ENCODE measurements at regions not wholly inside any gene's neighbourhood (a gene's known extent, or its start where the extent isn't known, plus 50 kb on each side); places are given as distances from the start of the nearest gene placed in this dataset.
"Not testable (repeated sequence)": the region's sequence is repeated elsewhere in the genome, so short reads cannot be mapped to it uniquely, and the experiment has no call there.

- in situ Hi-C loops (cut with HindIII; ENCODE audit: low pct_unique_long_range_greater_than_20kb, low sequenced_read_pairs), result no loop called here
- no peak for TF ChIP-seq JUND (IDR thresholded peaks at IDR 0.05; ENCODE audit: low read depth)
- DNase-seq (ENCODE audit: low read depth in 1 of 2, low spot score in 1 of 2), result no peak
These were observed 51.5 kb upstream of the MRI1 start for GRCh38 chr19:13712767-13713201.

- DNase-seq (ENCODE audit: low read depth in 1 of 2, low spot score in 1 of 2), result no peak
- in situ Hi-C loops (cut with HindIII; ENCODE audit: low pct_unique_long_range_greater_than_20kb, low sequenced_read_pairs), result no loop called here
These were observed 56.4 kb upstream of the MRI1 start for GRCh38 chr19:13707915-13708314.

GRCh38 chr19:13705928-13706447 lies 58.3 kb upstream of the MRI1 start:
- in situ Hi-C loops (cut with HindIII; ENCODE audit: low pct_unique_long_range_greater_than_20kb, low sequenced_read_pairs), result no loop called here
- DNase-seq (ENCODE audit: low read depth in 1 of 2, low spot score in 1 of 2), result peak in 1 of 2 experiments; percentile 14
- no peak for TF ChIP-seq JUND (IDR thresholded peaks at IDR 0.05; ENCODE audit: low read depth)

More at GRCh38 chr19:13707915-13708314, 56.4 kb upstream of the MRI1 start:
- no peak for TF ChIP-seq JUND (IDR thresholded peaks at IDR 0.05; ENCODE audit: low read depth)

GRCh38 chr19:13705201-13705600 lies 59.1 kb upstream of the MRI1 start:
- DNase-seq (ENCODE audit: low read depth in 1 of 2, low spot score in 1 of 2), result no peak
- in situ Hi-C loops (cut with HindIII; ENCODE audit: low pct_unique_long_range_greater_than_20kb, low sequenced_read_pairs), result no loop called here
- TF ChIP-seq JUND (IDR thresholded peaks at IDR 0.05; ENCODE audit: low read depth), result no peak

GRCh38 chr19:13701624-13702023 lies 62.7 kb upstream of the MRI1 start:
- in situ Hi-C loops (cut with HindIII; ENCODE audit: low pct_unique_long_range_greater_than_20kb, low sequenced_read_pairs), result no loop called here
- DNase-seq (ENCODE audit: low read depth in 1 of 2, low spot score in 1 of 2), result no peak
- TF ChIP-seq JUND (IDR thresholded peaks at IDR 0.05; ENCODE audit: low read depth), result no peak

GRCh38 chr19:13700621-13701020 lies 63.7 kb upstream of the MRI1 start:
- in situ Hi-C loops (cut with HindIII; ENCODE audit: low pct_unique_long_range_greater_than_20kb, low sequenced_read_pairs), result no loop called here
- no peak for TF ChIP-seq JUND (IDR thresholded peaks at IDR 0.05; ENCODE audit: low read depth)
- DNase-seq (ENCODE audit: low read depth in 1 of 2, low spot score in 1 of 2), result no peak

GRCh38 chr19:13699786-13700185 lies 64.5 kb upstream of the MRI1 start:
- in situ Hi-C loops (cut with HindIII; ENCODE audit: low pct_unique_long_range_greater_than_20kb, low sequenced_read_pairs), result no loop called here

GRCh38 chr19:13696839-13697238 lies 67.5 kb upstream of the MRI1 start:
- in situ Hi-C loops (cut with HindIII; ENCODE audit: low pct_unique_long_range_greater_than_20kb, low sequenced_read_pairs), result no loop called here
- no peak for DNase-seq (ENCODE audit: low read depth in 1 of 2, low spot score in 1 of 2)
- no peak for TF ChIP-seq JUND (IDR thresholded peaks at IDR 0.05; ENCODE audit: low read depth)

More at GRCh38 chr19:13699786-13700185, 64.5 kb upstream of the MRI1 start:
- no peak for TF ChIP-seq JUND (IDR thresholded peaks at IDR 0.05; ENCODE audit: low read depth)
- no peak for DNase-seq (ENCODE audit: low read depth in 1 of 2, low spot score in 1 of 2)

- in situ Hi-C loops (cut with HindIII; ENCODE audit: low pct_unique_long_range_greater_than_20kb, low sequenced_read_pairs), result no loop called here
- TF ChIP-seq JUND (IDR thresholded peaks at IDR 0.05; ENCODE audit: low read depth), result no peak
- DNase-seq (ENCODE audit: low read depth in 1 of 2, low spot score in 1 of 2), result no peak
These were observed 70.4 kb upstream of the MRI1 start for GRCh38 chr19:13693889-13694288.

GRCh38 chr19:13691569-13692435 lies 72.5 kb upstream of the MRI1 start:
- TF ChIP-seq JUND (IDR thresholded peaks at IDR 0.05; ENCODE audit: low read depth), result no peak
- in situ Hi-C loops (cut with HindIII; ENCODE audit: low pct_unique_long_range_greater_than_20kb, low sequenced_read_pairs), result no loop called here
- no peak for DNase-seq (ENCODE audit: low read depth in 1 of 2, low spot score in 1 of 2)

- no peak for TF ChIP-seq JUND (IDR thresholded peaks at IDR 0.05; ENCODE audit: low read depth)
- peak; percentile 11 to 76 for DNase-seq (ENCODE audit: low read depth in 1 of 2, low spot score in 1 of 2)
- in situ Hi-C loops (cut with HindIII; ENCODE audit: low pct_unique_long_range_greater_than_20kb, low sequenced_read_pairs), result no loop called here
These were observed 75.2 kb upstream of the MRI1 start for GRCh38 chr19:13689085-13689484.

GRCh38 chr19:13684021-13684420 lies 80.3 kb upstream of the MRI1 start:
- no peak for TF ChIP-seq JUND (IDR thresholded peaks at IDR 0.05; ENCODE audit: low read depth)
- no peak for DNase-seq (ENCODE audit: low read depth in 1 of 2, low spot score in 1 of 2)
- in situ Hi-C loops (cut with HindIII; ENCODE audit: low pct_unique_long_range_greater_than_20kb, low sequenced_read_pairs), result no loop called here

GRCh38 chr19:13681509-13681908 lies 82.8 kb upstream of the MRI1 start:
- in situ Hi-C loops (cut with HindIII; ENCODE audit: low pct_unique_long_range_greater_than_20kb, low sequenced_read_pairs), result no loop called here
- TF ChIP-seq JUND (IDR thresholded peaks at IDR 0.05; ENCODE audit: low read depth), result no peak
- DNase-seq (ENCODE audit: low read depth in 1 of 2, low spot score in 1 of 2), result no peak

- DNase-seq (ENCODE audit: low read depth in 1 of 2, low spot score in 1 of 2); in situ Hi-C loops (cut with HindIII; ENCODE audit: low pct_unique_long_range_greater_than_20kb, low sequenced_read_pairs): not testable (repeated sequence)
These were observed 83.5 kb upstream of the MRI1 start for GRCh38 chr19:13680708-13681360.

- DNase-seq (ENCODE audit: low read depth in 1 of 2, low spot score in 1 of 2); in situ Hi-C loops (cut with HindIII; ENCODE audit: low pct_unique_long_range_greater_than_20kb, low sequenced_read_pairs): not testable (repeated sequence)
These were observed 87.4 kb upstream of the MRI1 start for GRCh38 chr19:13676967-13677366.

- in situ Hi-C loops (cut with HindIII; ENCODE audit: low pct_unique_long_range_greater_than_20kb, low sequenced_read_pairs), result not testable (repeated sequence)
These were observed 91.7 kb upstream of the MRI1 start for GRCh38 chr19:13672480-13673175.

More at GRCh38 chr19:13672480-13673175, 91.7 kb upstream of the MRI1 start:
- DNase-seq (ENCODE audit: low read depth in 1 of 2, low spot score in 1 of 2), result peak in 1 of 2 experiments; percentile 39

Data from T47D (cell line).